Esophagus muscularis mucosa (tissue), 4 donors: ENCODE measurements at regions not wholly inside any gene's neighbourhood (a gene's known extent, or its start where the extent isn't known, plus 50 kb on each side); places are given as distances from the start of the nearest gene placed in this dataset.
A peak's percentile ranks its signal among the peaks of the same experiment; 100 is the strongest.

Source experiments
- DNase-seq: peaks from one replicate; pipeline ENCODE4 v3.0.0-alpha.2; 2017; ENCODE audit errors: extremely low spot score
- H3K27ac ChIP-seq, 4 donors: fragments of 200-600 bp; sonication (generic); replicated peaks in 1 of 4; 1 replicate in 3 of 4; 2 replicates in 1 of 4; pipeline ENCODE4 v1.5.1; 2016 to 2019; ENCODE audit warnings: mild to moderate bottlenecking in 1 of 4
- H3K27me3 ChIP-seq, 4 donors: fragments of 200-600 bp; sonication (generic); one replicate each; pipeline versions ENCODE4 v1.5.1 to v1.6.0; 2016 to 2019
- H3K36me3 ChIP-seq, 4 donors: fragments of 200-600 bp; sonication (generic); one replicate each; pipeline ENCODE4 v1.5.1; 2016 to 2019
- H3K4me1 ChIP-seq, 4 donors: fragments of 200-600 bp; sonication (generic); one replicate each; pipeline ENCODE4 v1.5.1; 2016 to 2019
- H3K4me3 ChIP-seq, 4 donors: fragments of 200-600 bp; sonication (generic); 1 replicate in 2 of 4; 2 replicates in 2 of 4; pipeline ENCODE4 v1.5.1; 2016 to 2019; ENCODE audit warnings: mild to moderate bottlenecking in 4 of 4, moderate library complexity in 1 of 4
- H3K9me3 ChIP-seq, 4 donors: fragments of 200-600 bp; sonication (generic); 1 replicate in 3 of 4; 2 replicates in 1 of 4; pipeline ENCODE4 v1.5.1; 2016 to 2019
- EP300 ChIP-seq: sonication (generic); formaldehyde crosslinking; IDR thresholded peaks from one replicate; pipeline ENCODE4 v1.6.1; 2017; ENCODE audit warnings: antibody characterized with exemption
- POLR2A ChIP-seq: fragments of 450-650 bp; IDR thresholded peaks from one replicate; pipeline ENCODE4 v1.6.1; 2017; ENCODE audit warnings: antibody characterized with exemption, moderate library complexity, mild to moderate bottlenecking, low read depth
- POLR2AphosphoS5 ChIP-seq, 2 donors: sonication (generic); formaldehyde crosslinking; IDR thresholded peaks; one replicate each; pipeline ENCODE4 v1.6.1; 2017; ENCODE audit warnings: antibody characterized with exemption in 2 of 2
- WGBS: methylation state at CpG from one replicate; pipeline ENCODE4 v1.1.5; 2018; 5-methylcytosine and 5-hydroxymethylcytosine counted together
- intact Hi-C: fragments of 100-400 bp; cut with DNase I; formaldehyde crosslinking; loops from one replicate; pipeline ENCODE4 v1.15.1; 2023
- TF ChIP-seq, protein P1 (sequence below), 3 experiments: fragments of 200-600 bp in 2 of 3; fragments of 450-650 bp in 1 of 3; sonication (generic) in 2 of 3; IDR thresholded peaks; one replicate each; pipeline ENCODE4 v1.5.1; 2017 to 2019; ENCODE audit warnings: antibody characterized with exemption in 3 of 3, mild to moderate bottlenecking in 2 of 3, moderate library complexity in 1 of 3

DNA sequence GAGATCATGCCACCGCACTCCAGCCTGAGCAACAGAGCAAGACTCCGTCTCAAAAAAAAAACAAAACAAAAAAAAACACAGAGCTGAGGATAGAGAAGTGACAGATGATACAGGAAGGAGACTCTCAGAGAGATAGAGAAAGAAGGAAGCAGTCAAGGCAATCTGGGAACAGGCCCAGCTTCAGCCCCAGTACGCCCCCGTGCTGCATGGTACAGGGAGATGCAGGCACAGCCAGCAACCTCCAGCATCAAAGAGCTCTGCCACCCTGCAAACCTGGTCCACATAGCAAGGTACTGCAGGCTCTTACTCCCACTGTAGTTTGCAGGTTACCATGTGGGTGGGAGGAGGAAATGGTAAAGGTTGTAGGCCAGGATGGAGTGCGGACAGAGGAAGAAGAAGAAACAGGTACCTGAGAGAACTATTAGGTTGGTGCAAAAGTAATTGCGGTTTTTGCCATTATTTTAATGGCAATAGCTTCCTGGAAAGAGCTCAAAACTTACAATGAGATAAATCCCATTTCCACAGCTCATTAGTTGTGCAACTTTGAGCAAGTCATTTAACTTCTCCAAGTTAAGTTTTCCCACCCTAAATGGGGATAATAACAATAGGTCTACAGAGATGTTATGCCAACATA is 253.0 kb downstream of the ARRDC4 start:
- H3K4me1 ChIP-seq: no peaks in the 10 kb centered on the region
- H3K36me3 ChIP-seq: no peaks in the 10 kb centered on the region
- H3K27ac ChIP-seq: no peak overlapping the region
- no peak overlapping the region for H3K4me3 ChIP-seq
- TF ChIP-seq POLR2AphosphoS5 (IDR thresholded peaks at IDR 0.05) (no peak), POLR2A (no peak), EP300 (no peak)
- TF ChIP-seq, protein P1, sequence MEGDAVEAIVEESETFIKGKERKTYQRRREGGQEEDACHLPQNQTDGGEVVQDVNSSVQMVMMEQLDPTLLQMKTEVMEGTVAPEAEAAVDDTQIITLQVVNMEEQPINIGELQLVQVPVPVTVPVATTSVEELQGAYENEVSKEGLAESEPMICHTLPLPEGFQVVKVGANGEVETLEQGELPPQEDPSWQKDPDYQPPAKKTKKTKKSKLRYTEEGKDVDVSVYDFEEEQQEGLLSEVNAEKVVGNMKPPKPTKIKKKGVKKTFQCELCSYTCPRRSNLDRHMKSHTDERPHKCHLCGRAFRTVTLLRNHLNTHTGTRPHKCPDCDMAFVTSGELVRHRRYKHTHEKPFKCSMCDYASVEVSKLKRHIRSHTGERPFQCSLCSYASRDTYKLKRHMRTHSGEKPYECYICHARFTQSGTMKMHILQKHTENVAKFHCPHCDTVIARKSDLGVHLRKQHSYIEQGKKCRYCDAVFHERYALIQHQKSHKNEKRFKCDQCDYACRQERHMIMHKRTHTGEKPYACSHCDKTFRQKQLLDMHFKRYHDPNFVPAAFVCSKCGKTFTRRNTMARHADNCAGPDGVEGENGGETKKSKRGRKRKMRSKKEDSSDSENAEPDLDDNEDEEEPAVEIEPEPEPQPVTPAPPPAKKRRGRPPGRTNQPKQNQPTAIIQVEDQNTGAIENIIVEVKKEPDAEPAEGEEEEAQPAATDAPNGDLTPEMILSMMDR (IDR thresholded peaks at IDR 0.05): no peak
- WGBS: 82% methylated on average over 6 of the region's 6 CpGs
- no peak for DNase-seq
- no peaks in the 10 kb centered on the region for H3K27me3 ChIP-seq
- H3K9me3 ChIP-seq: no peaks in the 10 kb centered on the region
- intact Hi-C loops: no loop called here

DNA sequence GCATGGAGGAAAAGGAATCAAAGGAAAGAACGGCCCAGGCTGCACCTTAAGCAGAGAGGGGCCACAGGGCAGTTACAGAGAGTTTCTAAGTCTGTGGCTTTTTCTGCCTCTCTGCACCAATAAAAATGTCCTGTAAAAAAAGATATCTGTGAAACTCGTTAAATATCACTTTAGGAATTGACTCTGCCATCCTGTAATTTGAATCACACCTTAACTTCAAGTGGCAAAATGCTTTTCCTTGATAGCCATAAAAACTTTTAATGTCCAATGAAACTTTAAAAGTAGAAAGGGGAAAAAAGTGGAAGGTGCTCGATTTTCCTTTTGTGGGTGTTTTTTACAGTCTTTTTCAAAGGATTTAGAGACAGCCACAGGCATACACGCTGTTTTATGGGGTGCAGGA is 255.7 kb downstream of the ARRDC4 start:
- no peaks in the 10 kb centered on the region for H3K4me1 ChIP-seq
- no peak overlapping the region for H3K27ac ChIP-seq
- H3K36me3 ChIP-seq: no peaks in the 10 kb centered on the region
- WGBS: 72% methylated on average over 4 of the region's 4 CpGs
- no peaks in the 10 kb centered on the region for H3K27me3 ChIP-seq
- H3K4me3 ChIP-seq: no peak overlapping the region
- TF ChIP-seq EP300 (no peak), POLR2AphosphoS5 (IDR thresholded peaks at IDR 0.05) (no peak), POLR2A (no peak)
- TF ChIP-seq, protein P1 (IDR thresholded peaks at IDR 0.05): no peak
- no peaks in the 10 kb centered on the region for H3K9me3 ChIP-seq
- DNase-seq: no peak
- intact Hi-C loops: no loop called here

DNA sequence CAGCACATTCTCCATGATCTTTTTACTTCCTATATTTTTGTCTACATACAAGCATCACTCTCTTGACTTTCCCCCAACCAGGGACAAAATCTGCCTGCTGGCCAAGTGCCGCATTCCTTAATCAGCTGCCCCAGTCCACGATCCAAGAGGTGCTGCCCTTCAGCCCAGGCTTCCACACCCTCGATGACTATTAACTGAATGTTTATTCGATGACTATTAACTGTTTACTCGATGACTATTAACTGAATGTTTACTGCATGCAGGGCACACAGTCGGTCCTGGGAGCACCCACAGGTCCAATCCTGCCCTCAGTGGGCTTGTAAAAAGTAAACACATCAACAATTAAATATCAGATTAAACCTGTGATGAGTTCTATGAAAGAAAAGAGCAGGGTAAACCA is 256.9 kb downstream of the ARRDC4 start:
- no peaks in the 10 kb centered on the region for H3K4me1 ChIP-seq
- DNase-seq: peak; percentile 85
- H3K36me3 ChIP-seq: no peaks in the 10 kb centered on the region
- H3K9me3 ChIP-seq: no peaks in the 10 kb centered on the region
- TF ChIP-seq EP300: no peak
- TF ChIP-seq POLR2AphosphoS5 (IDR thresholded peaks at IDR 0.05): no peak
- no peak for TF ChIP-seq POLR2A
- TF ChIP-seq, protein P1 (IDR thresholded peaks at IDR 0.05): no peak
- no peak overlapping the region for H3K27ac ChIP-seq
- intact Hi-C loops: no loop called here
- H3K4me3 ChIP-seq: no peak overlapping the region
- 83% methylated on average over 6 of the region's 6 CpGs for WGBS
- H3K27me3 ChIP-seq: no peaks in the 10 kb centered on the region

DNA sequence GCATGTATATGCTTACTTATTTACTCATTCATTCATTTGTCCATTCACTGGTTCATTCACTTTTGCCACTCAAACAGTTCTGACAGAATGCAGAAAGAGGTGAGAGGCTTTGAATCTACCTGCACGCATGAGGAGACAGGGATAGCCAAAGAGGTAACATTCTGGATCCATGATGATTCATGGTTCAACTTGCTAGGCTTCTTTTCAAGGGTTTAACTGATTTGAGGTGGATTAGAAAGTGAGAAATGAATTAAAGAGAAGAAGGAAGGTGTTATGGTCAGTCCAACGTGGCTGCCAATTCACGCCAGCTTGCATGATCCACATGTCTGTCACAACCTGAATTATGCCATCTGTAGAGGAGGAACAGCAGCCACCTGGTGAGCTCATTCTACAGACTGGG is 260.6 kb downstream of the ARRDC4 start:
- Histone ChIP-seq H3K4me1 (no peaks in the 10 kb centered on the region), H3K27ac (no peak overlapping the region), H3K9me3 (no peaks in the 10 kb centered on the region), H3K36me3 (no peaks in the 10 kb centered on the region), H3K27me3 (no peaks in the 10 kb centered on the region), H3K4me3 (no peak overlapping the region)
- intact Hi-C loops: no loop called here
- 77% methylated on average over 3 of the region's 3 CpGs for WGBS
- no peak for DNase-seq
- TF ChIP-seq EP300 (no peak), POLR2AphosphoS5 (IDR thresholded peaks at IDR 0.05) (no peak), POLR2A (no peak)
- TF ChIP-seq, protein P1 (IDR thresholded peaks at IDR 0.05): no peak

DNA sequence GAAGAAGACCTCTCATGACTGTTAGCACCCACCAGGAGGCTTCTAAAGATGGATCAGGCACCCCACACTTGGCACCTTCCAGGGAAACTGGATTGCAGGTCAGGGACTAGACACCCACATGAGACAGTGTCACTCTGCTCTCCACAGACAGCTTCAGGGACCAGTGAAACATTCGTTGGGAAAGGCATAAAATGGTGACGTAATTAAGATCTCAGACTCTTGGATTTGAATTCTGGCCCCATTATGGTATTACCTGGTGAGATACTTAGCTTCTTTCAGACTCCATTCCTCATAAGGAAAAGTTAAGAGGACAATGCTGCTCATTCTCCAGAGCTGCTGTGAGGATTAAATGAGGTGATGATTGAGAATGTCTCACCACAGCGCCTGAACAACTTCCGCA is 261.1 kb downstream of the ARRDC4 start:
- Histone ChIP-seq H3K4me1 (no peaks in the 10 kb centered on the region), H3K27me3 (no peaks in the 10 kb centered on the region), H3K27ac (no peak overlapping the region), H3K9me3 (no peaks in the 10 kb centered on the region), H3K4me3 (no peak overlapping the region), H3K36me3 (no peaks in the 10 kb centered on the region)
- 72% methylated on average over 4 of the region's 4 CpGs for WGBS
- TF ChIP-seq EP300 (no peak), POLR2A (no peak), POLR2AphosphoS5 (IDR thresholded peaks at IDR 0.05) (no peak)
- TF ChIP-seq, protein P1 (IDR thresholded peaks at IDR 0.05): no peak
- DNase-seq: no peak
- intact Hi-C loops: no loop called here
